ENCODE measurements at regions not wholly inside any gene's neighbourhood (a gene's known extent, or its start where the extent isn't known, plus 50 kb on each side); places are given as distances from the start of the nearest gene placed in this dataset.

GRCh38 chr13:22141716-22142115 is 470.8 kb downstream of the FGF9 start:
- no peak for DNase-seq

- DNase-seq: no peak
Observed at GRCh38 chr13:22143671-22144070, 472.8 kb downstream of the FGF9 start.

DNA sequence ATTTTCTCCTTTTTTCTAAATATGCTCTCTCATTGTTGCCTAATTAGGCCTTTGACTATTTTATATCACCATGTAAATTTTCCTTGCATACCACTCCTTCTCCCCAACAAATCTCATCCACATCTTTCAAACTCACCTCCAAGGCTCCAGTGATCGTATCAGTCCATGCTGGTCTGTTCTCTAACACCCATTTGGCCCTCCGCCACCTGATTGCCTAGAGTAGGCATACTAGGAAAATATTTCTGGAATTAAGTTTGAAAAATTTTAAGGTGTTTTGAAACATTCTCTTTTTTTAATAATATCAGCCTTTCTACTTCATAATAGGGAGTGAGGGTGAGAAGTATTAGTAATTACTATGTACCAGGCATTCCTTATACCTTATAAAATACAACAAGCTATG is 473.9 kb downstream of the FGF9 start:
- no peak for DNase-seq

DNA sequence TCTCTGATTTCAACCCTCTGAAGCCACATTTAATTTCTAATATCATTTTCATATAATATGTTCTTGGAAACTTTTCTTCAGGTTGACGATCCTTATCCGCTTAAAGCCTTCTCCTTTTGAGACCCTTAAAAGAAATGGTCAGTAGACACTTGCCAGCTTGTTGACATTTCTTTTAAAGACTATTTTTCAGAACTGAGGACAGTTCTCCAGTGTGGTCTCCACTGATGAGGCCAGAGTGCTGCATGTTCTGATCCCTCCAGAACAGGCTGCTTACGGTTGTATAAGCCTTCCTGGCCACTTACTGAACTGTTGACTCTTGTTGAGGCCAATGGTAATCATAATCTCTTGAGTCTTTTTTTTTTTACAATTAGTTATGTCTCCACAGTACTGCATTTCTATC is 477.3 kb downstream of the FGF9 start:
- no peak for DNase-seq

GRCh38 chr13:22152751-22153150 is 481.9 kb downstream of the FGF9 start:
- DNase-seq: no peak

GRCh38 chr13:22154041-22154440 is 483.2 kb downstream of the FGF9 start:
- DNase-seq: no peak

DNA sequence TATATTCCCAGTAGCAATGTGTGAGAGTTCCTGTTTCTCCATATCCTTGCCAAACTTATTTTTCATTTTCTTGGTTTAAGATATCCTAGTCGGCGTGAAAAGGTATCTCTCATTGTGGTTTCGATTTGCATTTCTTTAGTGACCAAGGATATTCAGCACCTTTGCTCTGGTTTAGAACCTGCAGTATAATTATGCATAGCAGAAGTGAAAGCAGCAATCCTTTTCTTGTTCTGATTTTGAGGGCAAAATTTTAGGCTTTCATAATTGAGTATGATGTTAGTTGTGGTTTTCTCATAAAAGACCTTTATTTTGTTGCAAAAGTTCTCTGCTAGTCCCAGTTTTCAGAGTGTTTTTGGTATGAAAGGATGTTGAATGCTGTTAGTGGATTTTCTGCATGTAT is 491.0 kb downstream of the FGF9 start:
- no peak for DNase-seq

DNA sequence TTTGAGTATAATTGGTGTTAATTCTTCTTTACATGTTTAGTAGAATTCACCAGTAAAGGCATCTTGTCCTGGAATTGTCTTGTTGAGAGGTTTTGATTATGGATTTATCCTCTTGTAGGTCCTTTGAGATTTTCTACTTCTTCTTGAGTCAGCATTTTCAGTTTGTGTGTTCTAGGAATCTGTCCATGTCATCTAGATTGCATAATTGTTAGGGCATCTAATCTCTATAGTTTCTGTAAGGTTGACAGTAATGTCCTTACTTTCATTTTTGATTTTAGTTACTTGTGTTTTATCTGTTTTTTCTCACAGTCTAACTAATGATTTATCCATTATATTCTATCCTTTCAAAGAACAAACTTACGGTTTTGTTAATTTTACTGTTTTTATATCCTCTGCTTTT is 492.0 kb downstream of the FGF9 start:
- no peak for DNase-seq

DNA sequence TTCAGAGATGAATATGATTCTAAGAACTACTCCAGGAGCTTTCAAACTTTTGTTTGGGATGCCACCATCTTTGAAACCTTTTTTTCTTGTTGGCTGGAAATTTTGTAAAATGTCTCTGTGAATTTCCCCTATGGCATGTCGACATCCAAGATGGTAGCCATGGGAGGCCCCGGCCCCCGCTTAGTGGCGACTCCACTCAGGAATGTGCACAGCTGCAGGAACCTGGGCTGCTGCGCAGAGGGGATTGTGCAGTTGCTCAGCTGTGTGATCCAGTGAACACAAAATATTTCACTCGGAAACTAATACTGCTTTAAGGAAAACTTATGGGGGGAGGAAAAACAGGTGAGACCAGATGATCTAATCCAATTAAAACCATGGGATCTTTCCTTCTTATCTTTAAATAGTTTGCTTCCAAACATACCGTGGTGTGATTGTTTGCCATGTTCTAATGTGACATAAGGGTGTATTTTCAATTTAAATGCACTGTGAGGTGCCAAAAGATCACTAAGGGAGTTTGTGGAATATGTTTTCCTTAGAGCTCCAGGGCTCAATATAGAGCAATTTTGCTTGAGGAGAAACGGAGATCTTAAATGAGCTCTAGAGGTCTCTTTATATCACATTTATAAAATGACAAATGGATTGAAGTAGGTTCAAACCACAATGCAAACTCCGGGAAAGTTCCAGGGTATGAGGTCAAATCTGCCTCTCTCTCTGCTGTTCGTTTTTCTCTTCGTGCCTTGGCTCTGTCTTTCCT is 497.7 kb downstream of the FGF9 start:
- no peak for DNase-seq

DNA sequence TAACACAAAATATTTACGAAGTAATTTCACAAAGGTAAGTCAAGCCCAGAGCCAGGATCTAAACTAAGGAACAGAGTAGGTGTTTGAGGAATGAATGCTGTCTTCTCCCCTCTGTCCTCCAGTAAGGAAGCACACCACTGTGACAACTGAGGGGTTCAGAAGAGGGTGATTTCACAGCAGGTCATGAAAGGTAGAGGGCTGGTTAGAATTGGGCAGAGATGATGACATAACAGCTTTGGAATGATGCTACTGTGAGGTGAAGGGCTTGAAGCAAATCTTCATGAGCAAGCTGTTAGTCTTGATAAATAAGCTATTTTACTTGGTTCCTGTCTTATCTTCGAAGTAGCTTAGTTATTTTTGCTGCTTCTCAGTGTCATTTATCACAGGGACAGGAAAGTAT is 498.6 kb downstream of the FGF9 start:
- DNase-seq: no peak

- DNase-seq: no peak
Observed at GRCh38 chr13:22173610-22174009, 502.7 kb downstream of the FGF9 start.

- DNase-seq: no peak
Observed at GRCh38 chr13:22175241-22175640, 504.4 kb downstream of the FGF9 start.

DNA sequence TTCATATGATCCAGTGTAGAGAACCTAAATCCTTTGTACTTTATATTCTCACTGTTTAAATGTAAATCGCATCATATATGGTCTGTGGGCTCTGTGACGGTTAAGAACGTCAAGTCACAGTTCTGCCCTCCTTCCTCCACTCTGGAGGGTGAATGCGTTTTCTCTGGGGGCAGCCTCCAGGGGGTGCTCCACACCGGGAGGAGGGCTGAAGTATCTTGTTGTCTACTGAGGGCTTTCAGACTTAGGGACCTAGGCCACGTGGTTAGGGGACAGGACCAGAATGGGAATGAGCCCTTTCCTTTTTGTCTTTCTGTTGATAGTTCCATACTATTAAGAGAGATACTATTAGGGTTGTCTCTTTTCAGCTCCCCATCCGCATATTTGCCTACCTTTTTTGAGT is 504.9 kb downstream of the FGF9 start:
- no peak for DNase-seq

GRCh38 chr13:22176968-22177520 is 506.2 kb downstream of the FGF9 start:
- DNase-seq: no peak

DNA sequence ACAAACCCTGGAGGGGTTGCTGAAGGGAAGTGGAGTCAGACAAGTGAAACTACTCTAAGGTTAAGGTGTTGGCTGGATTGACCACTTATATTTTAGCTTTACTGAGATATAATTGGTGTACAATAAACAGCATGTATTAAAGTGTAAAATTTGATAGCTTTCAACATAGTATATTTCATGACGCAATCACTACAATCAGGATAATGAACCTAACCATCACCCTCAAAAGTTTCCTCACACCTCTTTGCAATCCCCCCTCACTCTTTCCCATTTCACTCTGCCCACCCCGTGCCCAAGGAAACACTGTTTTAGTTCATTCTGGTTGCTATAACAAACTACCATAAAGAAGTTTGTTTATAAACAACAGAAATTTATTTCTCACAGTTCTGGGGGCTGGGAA is 508.0 kb downstream of the FGF9 start:
- DNase-seq: no peak

DNA sequence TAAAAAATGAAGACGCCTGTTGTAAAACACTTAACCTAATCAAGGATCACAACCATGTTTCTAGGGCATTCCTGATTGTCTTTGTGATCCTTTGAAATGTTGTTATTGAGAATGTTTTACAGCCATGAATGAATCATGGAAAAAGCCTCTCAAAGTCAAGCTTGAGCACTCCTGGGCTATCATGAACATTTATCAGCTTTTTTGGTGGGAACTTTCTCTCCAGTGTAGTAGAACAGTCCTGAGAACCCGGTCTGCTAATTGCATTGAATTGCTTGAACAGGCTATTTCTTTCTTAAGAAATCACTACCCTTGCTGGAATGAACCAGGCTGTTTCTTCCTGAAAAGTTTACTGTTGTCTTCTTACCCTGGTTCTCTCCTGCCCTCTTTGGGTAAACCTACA is 516.5 kb downstream of the FGF9 start:
- no peak for DNase-seq

DNA sequence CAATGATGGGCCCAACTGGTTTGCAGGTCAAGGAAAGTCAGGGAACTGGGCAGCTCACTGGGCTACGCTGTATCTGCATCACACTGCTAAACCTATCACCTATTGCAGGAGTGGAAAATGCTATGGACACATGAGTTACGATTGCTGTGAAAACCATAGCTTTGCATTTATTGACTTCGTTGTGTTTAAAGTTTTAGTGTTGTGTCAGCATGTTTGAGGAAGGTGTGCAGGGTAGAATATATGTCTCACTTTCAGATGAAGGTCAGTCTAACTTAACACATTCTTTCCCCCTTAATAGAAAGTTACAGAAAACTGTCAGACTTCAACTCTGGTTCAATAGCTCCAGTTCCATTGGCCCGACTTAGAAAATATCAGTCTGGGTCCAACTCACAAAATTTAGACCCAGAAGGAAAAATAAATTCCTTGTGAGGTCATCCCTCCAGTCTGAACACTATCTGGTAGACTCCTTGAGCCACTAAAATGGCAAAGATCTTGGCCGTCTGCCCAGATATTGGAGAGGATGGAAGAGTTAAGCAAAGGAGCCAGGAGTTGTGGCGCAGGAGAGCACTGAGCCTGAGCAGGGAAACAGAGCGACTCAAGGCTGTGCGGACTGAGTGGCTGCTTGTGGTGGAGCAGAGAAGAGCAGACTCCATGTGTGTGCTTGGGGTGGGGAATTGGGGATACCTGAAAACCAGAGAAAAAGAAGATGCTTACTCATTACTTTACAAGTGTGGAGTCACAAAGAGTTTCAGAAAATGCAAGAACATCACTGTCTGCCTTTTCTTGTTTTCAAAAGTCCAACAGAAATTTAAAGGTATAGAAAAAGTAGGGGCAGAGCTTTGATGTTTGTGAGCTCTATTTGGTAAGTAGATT is 518.5 kb downstream of the FGF9 start:
- DNase-seq: no peak

DNA sequence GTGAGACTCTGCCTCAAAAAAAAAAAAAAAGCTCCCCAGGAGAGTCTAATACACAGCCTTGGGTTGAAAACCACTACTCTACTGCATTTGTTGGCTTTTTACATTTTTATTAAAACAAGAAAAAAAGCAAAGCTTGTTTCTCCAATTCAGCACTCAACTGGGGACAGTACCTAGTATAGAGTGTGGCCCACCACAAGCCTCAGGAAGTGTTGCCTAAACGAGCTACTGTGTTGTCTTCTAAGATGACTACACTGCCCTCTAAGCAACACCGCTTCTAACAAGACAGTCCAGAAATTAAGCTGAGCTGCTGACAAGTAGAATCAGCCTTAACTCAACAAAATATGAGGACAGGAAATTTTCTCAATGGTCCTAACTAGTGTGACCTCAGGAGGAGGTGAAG is 522.2 kb downstream of the FGF9 start:
- DNase-seq: no peak

GRCh38 chr13:22194106-22194805 is 523.4 kb downstream of the FGF9 start:
- DNase-seq: no peak

- no peak for DNase-seq
Observed at GRCh38 chr13:22195726-22196125, 524.9 kb downstream of the FGF9 start.

DNA sequence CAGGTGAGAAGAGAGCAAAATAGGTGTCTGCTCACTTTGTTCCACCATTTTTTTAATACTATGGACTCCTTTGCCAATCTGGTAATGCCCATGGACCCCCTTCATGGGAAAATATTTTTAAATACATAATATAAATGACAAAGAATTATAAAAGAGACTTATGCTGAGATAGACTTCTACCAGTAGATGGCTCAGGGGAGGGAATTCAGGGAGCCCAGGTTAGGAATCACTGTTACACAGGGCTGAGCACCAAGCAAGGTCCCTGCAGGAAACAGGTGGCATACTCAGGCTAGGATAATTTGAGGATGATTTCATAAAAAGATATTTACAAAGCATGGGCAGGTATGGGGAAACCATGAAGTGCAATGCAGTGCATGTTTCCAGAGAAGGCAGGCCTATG is 525.9 kb downstream of the FGF9 start:
- no peak for DNase-seq

DNA sequence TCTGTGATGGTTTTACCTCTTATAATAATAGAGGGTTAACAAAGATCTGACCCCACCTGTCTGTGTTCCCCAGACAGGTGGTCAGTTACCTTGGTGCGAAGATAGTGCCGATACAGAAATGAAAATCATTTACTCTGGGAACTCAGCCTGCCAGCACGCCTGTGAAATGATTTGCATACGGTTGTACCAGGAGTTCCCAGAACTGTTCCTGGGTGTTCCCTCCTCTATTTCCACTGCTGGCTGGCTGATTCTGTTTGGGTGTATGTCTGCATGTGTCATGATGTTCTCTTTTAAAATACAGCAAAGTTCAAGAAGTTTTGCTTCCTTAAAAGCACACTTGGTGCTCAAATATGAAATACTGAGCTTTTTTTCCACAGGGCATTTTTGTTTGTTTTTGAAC is 527.1 kb downstream of the FGF9 start:
- DNase-seq: no peak

GRCh38 chr13:22198641-22199217 is 527.9 kb downstream of the FGF9 start:
- no peak for DNase-seq
